GM12872 (cell line): ENCODE measurements at regions not wholly inside any gene's neighbourhood (a gene's known extent, or its start where the extent isn't known, plus 50 kb on each side); places are given as distances from the start of the nearest gene placed in this dataset.

Experiments
- CTCF ChIP-seq: IDR thresholded peaks from 3 replicates; pipeline ENCODE4 v1.5.1; 2011; ENCODE audit warnings: low read depth, mild to moderate bottlenecking, low read length, moderate library complexity; ENCODE audit not compliant: insufficient read depth

GRCh38 chr10:118506671-118507590 is 88.5 kb downstream of the PRLHR start:
- TF ChIP-seq CTCF: no peak

GRCh38 chr10:118505363-118505762 is 90.1 kb downstream of the PRLHR start:
- no peak for TF ChIP-seq CTCF

GRCh38 chr10:118504467-118505205 is 90.8 kb downstream of the PRLHR start:
- no peak for TF ChIP-seq CTCF

GRCh38 chr10:118504044-118504443 is 91.4 kb downstream of the PRLHR start:
- TF ChIP-seq CTCF: no peak

- no peak for TF ChIP-seq CTCF
Measured at GRCh38 chr10:118503192-118503591, 92.3 kb downstream of the PRLHR start.

GRCh38 chr10:118501637-118502440 is 93.6 kb downstream of the PRLHR start:
- TF ChIP-seq CTCF: no peak

- no peak for TF ChIP-seq CTCF
Measured at GRCh38 chr10:118501171-118501570, 94.3 kb downstream of the PRLHR start.
